CD4-positive, alpha-beta memory T cell (primary cell): ENCODE measurements at regions not wholly inside any gene's neighbourhood (a gene's known extent, or its start where the extent isn't known, plus 50 kb on each side); places are given as distances from the start of the nearest gene placed in this dataset.

Experiments used
- CTCF ChIA-PET: fragments of 350-600 bp; sonication (Branson Sonifier 250); formaldehyde crosslinking; loops from one replicate; lab custom pipeline; 2021; ENCODE audit warnings: inconsistent platforms; ENCODE audit not compliant: partially characterized antibody; lab: Charles Lee
- POLR2A ChIA-PET: fragments of 350-600 bp; sonication (Branson Sonifier 250); formaldehyde crosslinking; loops from one replicate; lab custom pipeline; 2021; ENCODE audit not compliant: partially characterized antibody; lab: Charles Lee
- DNase-seq, 5 donors: peaks; one replicate each; pipeline versions ENCODE4 v3.0.0 to v3.0.0-alpha.2; 2020 to 2022; ENCODE audit warnings: mixed read lengths in 1 of 5
- H3K27ac ChIP-seq: one replicate; pipeline ENCODE4 v1.7.0; 2013; ENCODE audit warnings: low read depth, low read length
- H3K27me3 ChIP-seq: 2 replicates; pipeline ENCODE4 v1.7.0; 2013; ENCODE audit warnings: mild to moderate bottlenecking, low read length, moderate library complexity; ENCODE audit not compliant: insufficient read depth
- H3K36me3 ChIP-seq: 2 replicates; pipeline ENCODE4 v1.7.0; 2013; ENCODE audit warnings: mild to moderate bottlenecking, low read length, moderate library complexity; ENCODE audit not compliant: insufficient read depth
- H3K4me1 ChIP-seq: 2 replicates; pipeline ENCODE4 v1.7.0; 2013; ENCODE audit warnings: mild to moderate bottlenecking, low read length, moderate library complexity; ENCODE audit not compliant: insufficient read depth
- H3K4me3 ChIP-seq, 2 donors: one replicate each; pipeline ENCODE4 v1.7.0; 2013; ENCODE audit warnings: low read length in 2 of 2, mild to moderate bottlenecking in 1 of 2
- H3K9me3 ChIP-seq, 2 donors: one replicate each; pipeline ENCODE4 v1.7.0; 2013; ENCODE audit warnings: low read length in 2 of 2, control low read depth in 1 of 2; ENCODE audit not compliant: control insufficient read depth in 1 of 2
- H3K27ac Mint-ChIP-seq, 7 donors: one replicate each; pipeline ENCODE4 v1.8.0; 2020 to 2021; ENCODE audit warnings: mixed read lengths in 7 of 7, mild to moderate bottlenecking in 6 of 7, inconsistent platforms in 3 of 7, moderate library complexity in 3 of 7
- H3K27me3 Mint-ChIP-seq, 2 donors: one replicate each; pipeline ENCODE4 v1.8.0; 2020 to 2021; ENCODE audit warnings: mixed read lengths in 2 of 2
- H3K36me3 Mint-ChIP-seq, 2 donors: one replicate each; pipeline ENCODE4 v1.8.0; 2020 to 2021; ENCODE audit warnings: mixed read lengths in 2 of 2, inconsistent platforms in 1 of 2, mild to moderate bottlenecking in 1 of 2
- H3K4me1 Mint-ChIP-seq, 4 donors: one replicate each; pipeline ENCODE4 v1.8.0; 2020 to 2021; ENCODE audit warnings: mixed read lengths in 4 of 4, mild to moderate bottlenecking in 1 of 4
- H3K4me3 Mint-ChIP-seq, 8 donors: one replicate each; pipeline ENCODE4 v1.8.0; 2020 to 2021; ENCODE audit warnings: mixed read lengths in 8 of 8, mild to moderate bottlenecking in 7 of 8, moderate library complexity in 6 of 8, inconsistent platforms in 3 of 8
- H3K9me3 Mint-ChIP-seq, 8 donors: one replicate each; pipeline ENCODE4 v1.8.0; 2020 to 2021; ENCODE audit warnings: mixed read lengths in 8 of 8, mild to moderate bottlenecking in 5 of 8, inconsistent platforms in 3 of 8, moderate library complexity in 1 of 8
- intact Hi-C: fragments of 100-400 bp; cut with micrococcal nuclease; formaldehyde crosslinking; loops from one replicate; pipeline ENCODE4 v1.15.1; 2023

- no peaks in the 10 kb centered on the region for H3K4me1 Mint-ChIP-seq
Measured at GRCh38 chr3:124519591-124520194, 210.6 kb upstream of the UMPS start.

GRCh38 chr3:124520970-124521369 lies 209.3 kb upstream of the UMPS start:
- Histone ChIP-seq H3K4me3 (no peak overlapping the region), H3K36me3 (no peaks in the 10 kb centered on the region), H3K27me3 (no peaks in the 10 kb centered on the region), H3K4me1 (no peaks in the 10 kb centered on the region), H3K9me3 (no peaks in the 10 kb centered on the region), H3K27ac (no peak overlapping the region)
- POLR2A ChIA-PET = no interaction called here
- Mint-ChIP-seq H3K27ac (no peak overlapping the region), H3K9me3 (peaks cover 0 to 2% (median 0%) of the 10 kb centered on the region in 8 donors), H3K36me3 (no peaks in the 10 kb centered on the region), H3K27me3 (peaks cover 2 to 17% of the 10 kb centered on the region in 2 donors), H3K4me3 (no peak overlapping the region), H3K4me1 (no peaks in the 10 kb centered on the region)
- no peak for DNase-seq
- CTCF ChIA-PET = no interaction called here
- intact Hi-C loops = no loop called here

More at GRCh38 chr3:124519591-124520194, 210.6 kb upstream of the UMPS start:
- intact Hi-C loops = no loop called here
- no peaks in the 10 kb centered on the region for H3K36me3 Mint-ChIP-seq
- peaks cover 2 to 16% of the 10 kb centered on the region in 2 donors for H3K27me3 Mint-ChIP-seq
- H3K27ac Mint-ChIP-seq = no peak overlapping the region
- H3K4me1 ChIP-seq = no peaks in the 10 kb centered on the region
- no peaks in the 10 kb centered on the region for H3K9me3 ChIP-seq
- H3K4me3 Mint-ChIP-seq = no peak overlapping the region
- POLR2A ChIA-PET = no interaction called here
- no peaks in the 10 kb centered on the region for H3K27me3 ChIP-seq
- DNase-seq = no peak
- no peaks in the 10 kb centered on the region for H3K9me3 Mint-ChIP-seq
- H3K27ac ChIP-seq = no peak overlapping the region
- H3K4me3 ChIP-seq = no peak overlapping the region
- CTCF ChIA-PET = no interaction called here
- no peaks in the 10 kb centered on the region for H3K36me3 ChIP-seq

DNA sequence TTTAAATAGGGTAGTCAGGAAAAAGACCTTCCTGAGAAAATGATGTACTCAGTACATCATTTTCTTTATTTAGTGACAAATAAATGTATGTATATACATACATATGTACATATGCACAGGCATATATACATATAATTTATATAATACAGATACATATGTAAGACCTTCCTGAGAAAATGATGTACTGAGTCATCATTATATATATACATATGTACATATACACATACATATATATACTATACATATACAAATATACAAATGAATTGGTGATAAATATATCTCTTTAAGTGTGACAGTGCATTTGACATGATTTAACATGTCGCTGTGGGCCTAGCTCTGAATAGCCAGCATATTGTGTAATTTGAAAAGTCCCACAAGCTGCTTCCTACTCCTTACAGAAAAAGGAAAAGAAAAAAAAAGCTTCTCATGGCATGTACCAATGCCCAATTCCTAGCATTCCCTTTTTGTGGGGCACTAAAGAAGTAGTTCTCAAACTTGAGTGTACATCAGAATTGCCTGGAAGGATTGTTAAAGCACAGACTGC lies 208.1 kb upstream of the UMPS start:
- no peak overlapping the region for H3K27ac Mint-ChIP-seq
- no peaks in the 10 kb centered on the region for H3K27me3 ChIP-seq
- H3K27me3 Mint-ChIP-seq = peaks cover 4 to 14% of the 10 kb centered on the region in 2 donors
- no peaks in the 10 kb centered on the region for H3K9me3 ChIP-seq
- H3K4me1 ChIP-seq = no peaks in the 10 kb centered on the region
- ChIA-PET CTCF (interaction anchor here (1.9 kb wide), 1 partner anchor 38 kb away, joined by 5 read pairs; no protein-coding TSS in a partner anchor), POLR2A (no interaction called here)
- no peak overlapping the region for H3K27ac ChIP-seq
- no peaks in the 10 kb centered on the region for H3K36me3 Mint-ChIP-seq
- H3K4me3 Mint-ChIP-seq = no peak overlapping the region
- H3K4me3 ChIP-seq = no peak overlapping the region
- DNase-seq = no peak
- intact Hi-C loops = no loop called here
- H3K9me3 Mint-ChIP-seq = peaks cover 0 to 5% (median 0%) of the 10 kb centered on the region in 8 donors
- H3K4me1 Mint-ChIP-seq = no peaks in the 10 kb centered on the region
- H3K36me3 ChIP-seq = no peaks in the 10 kb centered on the region

DNA sequence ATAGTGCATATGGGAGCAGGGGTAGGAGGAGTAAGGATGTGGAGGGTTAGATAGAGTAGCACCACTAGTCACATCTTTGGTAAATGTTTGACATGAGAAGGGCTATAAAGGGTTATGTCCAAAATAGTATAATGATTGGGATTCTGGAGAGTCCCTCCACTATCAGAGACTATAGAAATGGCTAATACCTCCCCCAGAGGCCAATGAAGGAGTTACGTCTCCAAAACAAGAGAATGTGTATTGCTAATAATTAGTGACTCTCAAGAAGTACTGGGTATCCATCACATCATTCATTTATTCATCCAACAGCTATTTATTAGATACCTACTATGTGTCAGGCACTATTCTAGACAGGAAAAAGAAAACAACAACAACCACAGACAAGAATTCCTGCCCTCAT lies 203.7 kb upstream of the UMPS start:
- H3K27me3 Mint-ChIP-seq = peaks cover 12 to 13% of the 10 kb centered on the region in 2 donors
- Histone ChIP-seq H3K36me3 (no peaks in the 10 kb centered on the region), H3K4me3 (no peak overlapping the region), H3K4me1 (no peaks in the 10 kb centered on the region), H3K9me3 (no peaks in the 10 kb centered on the region), H3K27me3 (no peaks in the 10 kb centered on the region), H3K27ac (no peak overlapping the region)
- H3K4me3 Mint-ChIP-seq = no peak overlapping the region
- intact Hi-C loops = no loop called here
- H3K9me3 Mint-ChIP-seq = peaks cover 0 to 5% (median under 1%) of the 10 kb centered on the region in 8 donors
- no peak for DNase-seq
- POLR2A ChIA-PET = no interaction called here
- CTCF ChIA-PET = no interaction called here
- H3K27ac Mint-ChIP-seq = no peak overlapping the region
- no peaks in the 10 kb centered on the region for H3K36me3 Mint-ChIP-seq
- no peaks in the 10 kb centered on the region for H3K4me1 Mint-ChIP-seq

DNA sequence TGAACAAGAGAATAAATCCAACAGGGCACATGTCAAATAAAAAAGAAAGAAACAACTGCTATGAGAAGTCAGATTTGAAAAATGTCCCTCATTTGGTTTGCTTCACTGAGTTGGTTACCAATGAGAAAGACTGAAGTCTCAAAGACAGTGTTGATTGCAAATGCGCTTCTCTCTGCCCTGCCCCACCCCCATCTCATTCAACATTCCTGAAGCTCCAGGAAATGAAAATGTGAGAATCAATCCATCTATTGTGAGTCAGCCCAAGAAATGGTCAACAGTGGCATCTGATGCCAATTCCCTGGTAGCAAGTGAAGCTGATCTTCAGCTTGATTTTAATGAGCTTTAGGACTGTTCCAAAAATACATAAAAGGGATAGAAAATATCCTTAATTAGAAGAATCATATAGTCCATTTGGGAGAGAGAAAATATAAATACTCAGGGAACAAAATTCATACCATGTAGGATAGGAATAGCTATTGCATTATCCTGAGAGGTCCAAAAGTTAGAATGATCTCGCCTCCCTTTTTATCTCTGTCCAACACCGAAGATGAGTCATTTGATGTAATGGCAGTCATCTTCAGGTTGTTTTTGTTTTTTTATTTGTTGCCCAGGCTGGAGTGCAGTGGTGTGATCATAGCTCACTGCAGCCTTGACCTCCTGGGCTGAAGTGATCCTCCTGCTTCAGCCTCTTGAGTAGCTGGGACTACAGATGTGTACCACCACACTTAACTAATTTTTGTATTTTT lies 200.3 kb upstream of the UMPS start:
- no peaks in the 10 kb centered on the region for H3K9me3 ChIP-seq
- H3K27me3 Mint-ChIP-seq = peaks cover 15 to 23% of the 10 kb centered on the region in 2 donors
- peaks cover 0 to 5% (median under 1%) of the 10 kb centered on the region in 8 donors for H3K9me3 Mint-ChIP-seq
- H3K4me1 ChIP-seq = no peaks in the 10 kb centered on the region
- no peaks in the 10 kb centered on the region for H3K36me3 Mint-ChIP-seq
- no peaks in the 10 kb centered on the region for H3K36me3 ChIP-seq
- CTCF ChIA-PET = interaction anchor here (1.4 kb wide), 1 partner anchor 20 kb away, joined by 4 read pairs; no protein-coding TSS in a partner anchor
- intact Hi-C loops = no loop called here
- H3K27me3 ChIP-seq = no peaks in the 10 kb centered on the region
- no peaks in the 10 kb centered on the region for H3K4me1 Mint-ChIP-seq
- no peak overlapping the region for H3K27ac Mint-ChIP-seq
- H3K27ac ChIP-seq = no peak overlapping the region
- no peak overlapping the region for H3K4me3 Mint-ChIP-seq
- POLR2A ChIA-PET = no interaction called here
- DNase-seq = no peak
- no peak overlapping the region for H3K4me3 ChIP-seq

DNA sequence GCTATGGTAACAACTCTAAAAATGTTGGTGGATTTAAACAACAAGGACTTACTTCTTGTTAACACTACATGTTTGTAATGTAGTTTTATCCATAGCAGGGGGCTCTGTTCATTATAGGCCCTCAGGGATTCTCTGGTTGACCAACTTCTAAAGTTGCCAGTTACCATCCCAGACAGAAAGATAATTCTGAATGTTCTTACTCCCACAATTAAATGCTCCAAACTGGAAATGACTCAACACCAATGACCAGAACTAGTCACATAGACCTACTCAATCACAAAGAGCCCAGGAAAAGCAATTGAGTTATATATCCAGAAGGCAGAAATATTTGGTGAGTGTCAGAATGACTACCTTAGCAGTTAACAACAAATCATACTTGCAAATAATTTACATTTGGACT lies 199.3 kb upstream of the UMPS start:
- H3K4me1 Mint-ChIP-seq = no peaks in the 10 kb centered on the region
- H3K27ac ChIP-seq = no peak overlapping the region
- H3K4me3 Mint-ChIP-seq = no peak overlapping the region
- H3K36me3 ChIP-seq = no peaks in the 10 kb centered on the region
- H3K27me3 ChIP-seq = no peaks in the 10 kb centered on the region
- no peaks in the 10 kb centered on the region for H3K9me3 ChIP-seq
- no peak overlapping the region for H3K4me3 ChIP-seq
- DNase-seq = no peak
- peaks cover 0 to 5% (median 0%) of the 10 kb centered on the region in 8 donors for H3K9me3 Mint-ChIP-seq
- no peaks in the 10 kb centered on the region for H3K4me1 ChIP-seq
- intact Hi-C loops = no loop called here
- ChIA-PET CTCF (interaction anchor here (1.4 to 1.6 kb wide), 2 partner anchors 19 to 21 kb away, joined by 3 to 4 read pairs; no protein-coding TSS in a partner anchor), POLR2A (no interaction called here)
- H3K36me3 Mint-ChIP-seq = no peaks in the 10 kb centered on the region
- H3K27me3 Mint-ChIP-seq = peaks cover 15 to 22% of the 10 kb centered on the region in 2 donors
- H3K27ac Mint-ChIP-seq = no peak overlapping the region

DNA sequence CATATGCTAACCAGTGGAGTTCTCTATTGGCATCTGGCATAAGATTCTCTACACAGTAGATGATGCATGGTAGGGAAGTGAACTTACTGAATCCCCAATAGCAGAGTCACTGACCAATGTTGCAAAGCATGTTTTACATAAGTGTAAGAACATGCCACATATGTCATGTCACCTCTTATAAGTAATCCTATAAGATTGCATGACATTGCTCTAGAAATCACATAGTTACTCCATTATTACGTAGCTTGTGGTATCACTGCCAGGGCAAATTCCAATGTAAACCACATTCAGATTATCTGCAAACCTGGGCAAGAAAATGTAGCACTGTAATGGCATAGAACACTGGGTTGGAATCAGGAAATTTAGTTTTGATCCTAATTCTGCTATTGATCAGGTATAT lies 198.2 kb upstream of the UMPS start:
- H3K9me3 ChIP-seq = no peaks in the 10 kb centered on the region
- intact Hi-C loops = no loop called here
- peaks cover 13 to 22% of the 10 kb centered on the region in 2 donors for H3K27me3 Mint-ChIP-seq
- DNase-seq = no peak
- H3K4me3 ChIP-seq = no peak overlapping the region
- H3K36me3 ChIP-seq = no peaks in the 10 kb centered on the region
- peaks cover 0 to 2% (median 0%) of the 10 kb centered on the region in 8 donors for H3K9me3 Mint-ChIP-seq
- H3K36me3 Mint-ChIP-seq = no peaks in the 10 kb centered on the region
- H3K27ac ChIP-seq = no peak overlapping the region
- H3K27me3 ChIP-seq = no peaks in the 10 kb centered on the region
- H3K4me3 Mint-ChIP-seq = no peak overlapping the region
- H3K27ac Mint-ChIP-seq = no peak overlapping the region
- ChIA-PET CTCF (interaction anchor here (0.9 to 1.6 kb wide), 2 partner anchors 18 to 20 kb away, joined by 3 read pairs; no protein-coding TSS in a partner anchor), POLR2A (no interaction called here)
- H3K4me1 Mint-ChIP-seq = no peaks in the 10 kb centered on the region
- H3K4me1 ChIP-seq = no peaks in the 10 kb centered on the region
